Caco-2 (cell line): ENCODE measurements at regions not wholly inside any gene's neighbourhood (a gene's known extent, or its start where the extent isn't known, plus 50 kb on each side); places are given as distances from the start of the nearest gene placed in this dataset.

Experiments used
- BruUV-seq: library from RNA; stranded (reverse); fragments of 400-500 nt; replicated peaks from 2 replicates; lab custom pipeline; 2021; lab: Mats Ljungman, UMichigan
- CTCF ChIA-PET: fragments of 300-600 bp; sonication (Branson Sonifier 250); formaldehyde crosslinking; loops from one replicate; lab custom pipeline; 2022; ENCODE audit warnings: antibody characterized with exemption; lab: Charles Lee
- POLR2A ChIA-PET: fragments of 300-600 bp; sonication (Branson Sonifier 250); formaldehyde crosslinking; loops from one replicate; lab custom pipeline; 2022; ENCODE audit warnings: antibody characterized with exemption; lab: Charles Lee
- DNase-seq, 2 experiments: peaks; one replicate each; pipeline versions ENCODE4 v3.0.0 to v3.0.0-alpha.2; 2020 to 2022
- H3K27me3 ChIP-seq: replicated peaks from 2 replicates; pipeline ENCODE4 v1.6.0; 2011; ENCODE audit warnings: low read length; ENCODE audit not compliant: control insufficient read depth, insufficient read depth
- H3K36me3 ChIP-seq: 2 replicates; pipeline ENCODE4 v1.5.1; 2011; ENCODE audit warnings: low read length; ENCODE audit not compliant: control insufficient read depth, insufficient read depth
- H3K4me1 ChIP-seq: fragments of 250-450 bp; sonication (Bioruptor Pico); 2 replicates; pipeline ENCODE4 v1.5.1; 2020; ENCODE audit warnings: mild to moderate bottlenecking
- H3K4me3 ChIP-seq: 2 replicates; pipeline ENCODE4 v1.5.1; 2011; ENCODE audit warnings: low read depth, mild to moderate bottlenecking, control low read depth, low read length
- H3K9me3 ChIP-seq: fragments of 250-450 bp; sonication (Bioruptor Pico); 2 replicates; pipeline ENCODE4 v1.5.1; 2020; ENCODE audit warnings: mild to moderate bottlenecking, moderate library complexity
- H3K27ac Mint-ChIP-seq: one replicate; pipeline ENCODE4 v1.8.0; 2022; ENCODE audit warnings: mixed read lengths; ENCODE audit not compliant: unreplicated experiment
- H3K27me3 Mint-ChIP-seq: one replicate; pipeline ENCODE4 v1.8.0; 2022; ENCODE audit warnings: mixed read lengths; ENCODE audit not compliant: insufficient read depth, unreplicated experiment
- H3K36me3 Mint-ChIP-seq: one replicate; pipeline ENCODE4 v1.8.0; 2022; ENCODE audit warnings: mild to moderate bottlenecking, mixed read lengths; ENCODE audit not compliant: insufficient read depth, unreplicated experiment
- H3K4me1 Mint-ChIP-seq: one replicate; pipeline ENCODE4 v1.8.0; 2022; ENCODE audit warnings: low read depth, mixed read lengths; ENCODE audit not compliant: unreplicated experiment
- H3K4me3 Mint-ChIP-seq: one replicate; pipeline ENCODE4 v1.8.0; 2022; ENCODE audit warnings: mild to moderate bottlenecking, moderate library complexity, mixed read lengths; ENCODE audit not compliant: unreplicated experiment
- H3K9me3 Mint-ChIP-seq: one replicate; pipeline ENCODE4 v1.8.0; 2022; ENCODE audit warnings: mixed read lengths; ENCODE audit not compliant: unreplicated experiment
- CTCF ChIP-seq, 2 experiments: fragments of 200-600 bp in 1 of 2; IDR thresholded peaks; 1 replicate in 1 of 2; 2 replicates in 1 of 2; pipeline versions ENCODE4 v1.5.1 to v1.8.0; 2011 to 2022; ENCODE audit warnings: antibody characterized with exemption in 1 of 2, control low read depth in 1 of 2, inconsistent platforms in 1 of 2, low read depth in 1 of 2, low read length in 1 of 2, mild to moderate bottlenecking in 1 of 2, moderate library complexity in 1 of 2; ENCODE audit not compliant: insufficient read depth in 1 of 2, severe bottlenecking in 1 of 2, unreplicated experiment in 1 of 2
- intact Hi-C: fragments of 100-400 bp; cut with micrococcal nuclease; formaldehyde crosslinking; loops from one replicate; pipeline ENCODE4 v1.10.0; 2022; ENCODE audit not compliant: unreplicated experiment

GRCh38 chr10:118491055-118491454 is 104.4 kb downstream of the PRLHR start:
- intact Hi-C loops: no loop called here
- no peak overlapping the region for H3K4me3 ChIP-seq
- peaks cover 33% of the 10 kb centered on the region for H3K9me3 Mint-ChIP-seq
- H3K27ac Mint-ChIP-seq: no peak overlapping the region
- no peaks in the 10 kb centered on the region for H3K4me1 ChIP-seq
- no peak overlapping the region for H3K4me3 Mint-ChIP-seq
- H3K36me3 ChIP-seq: no peaks in the 10 kb centered on the region
- DNase-seq: no peak
- H3K27me3 ChIP-seq: no peaks in the 10 kb centered on the region
- CTCF ChIA-PET: no interaction called here
- no TSS peak for BruUV-seq
- no peaks in the 10 kb centered on the region for H3K9me3 ChIP-seq
- peaks cover 5% of the 10 kb centered on the region for H3K4me1 Mint-ChIP-seq
- H3K27me3 Mint-ChIP-seq: peaks cover 2% of the 10 kb centered on the region
- POLR2A ChIA-PET: no interaction called here
- no peak for TF ChIP-seq CTCF (IDR thresholded peaks at IDR 0.05; ENCODE audit: insufficient read depth in 1 of 2, low read depth in 1 of 2, low read length in 1 of 2, severe bottlenecking in 1 of 2, unreplicated experiment in 1 of 2)
- no peaks in the 10 kb centered on the region for H3K36me3 Mint-ChIP-seq

- Mint-ChIP-seq H3K9me3 (peaks cover 41% of the 10 kb centered on the region), H3K36me3 (no peaks in the 10 kb centered on the region), H3K4me1 (peaks cover 5% of the 10 kb centered on the region), H3K27me3 (peaks cover 2% of the 10 kb centered on the region), H3K27ac (no peak overlapping the region), H3K4me3 (no peak overlapping the region)
- no peaks in the 10 kb centered on the region for H3K27me3 ChIP-seq
- H3K4me1 ChIP-seq: no peaks in the 10 kb centered on the region
- intact Hi-C loops: no loop called here
- DNase-seq: no peak
- POLR2A ChIA-PET: no interaction called here
- BruUV-seq: no TSS peak
- H3K4me3 ChIP-seq: no peak overlapping the region
- CTCF ChIA-PET: no interaction called here
- no peak for TF ChIP-seq CTCF (IDR thresholded peaks at IDR 0.05; ENCODE audit: insufficient read depth in 1 of 2, low read depth in 1 of 2, low read length in 1 of 2, severe bottlenecking in 1 of 2, unreplicated experiment in 1 of 2)
- no peaks in the 10 kb centered on the region for H3K9me3 ChIP-seq
- no peaks in the 10 kb centered on the region for H3K36me3 ChIP-seq
Measured at GRCh38 chr10:118488710-118489497, 106.5 kb downstream of the PRLHR start.

- intact Hi-C loops: no loop called here
- no peaks in the 10 kb centered on the region for H3K4me1 ChIP-seq
- H3K4me3 ChIP-seq: no peak overlapping the region
- POLR2A ChIA-PET: no interaction called here
- H3K36me3 Mint-ChIP-seq: no peaks in the 10 kb centered on the region
- no peaks in the 10 kb centered on the region for H3K9me3 ChIP-seq
- no peaks in the 10 kb centered on the region for H3K36me3 ChIP-seq
- H3K4me3 Mint-ChIP-seq: no peak overlapping the region
- TF ChIP-seq CTCF (IDR thresholded peaks at IDR 0.05; ENCODE audit: insufficient read depth in 1 of 2, low read depth in 1 of 2, low read length in 1 of 2, severe bottlenecking in 1 of 2, unreplicated experiment in 1 of 2): no peak
- no peak for DNase-seq
- H3K27ac Mint-ChIP-seq: no peak overlapping the region
- peaks cover 31% of the 10 kb centered on the region for H3K9me3 Mint-ChIP-seq
- no peaks in the 10 kb centered on the region for H3K4me1 Mint-ChIP-seq
- peaks cover 2% of the 10 kb centered on the region for H3K27me3 Mint-ChIP-seq
- CTCF ChIA-PET: no interaction called here
- no peaks in the 10 kb centered on the region for H3K27me3 ChIP-seq
- no TSS peak for BruUV-seq
Measured at GRCh38 chr10:118485641-118486040, 109.8 kb downstream of the PRLHR start.
